ENCODE measurements at regions not wholly inside any gene's neighbourhood (a gene's known extent, or its start where the extent isn't known, plus 50 kb on each side); places are given as distances from the start of the nearest gene placed in this dataset.

- no peak for ATAC-seq (ENCODE audit: low read depth)
Observed at GRCh38 chr20:60817891-60818290, 434.2 kb upstream of the CDH4 start.

More at GRCh38 chr20:60817891-60818290, 434.2 kb upstream of the CDH4 start:
- in situ Hi-C loops (cut with MboI; ENCODE audit: low sequenced_read_pairs), result no loop called here
- Histone ChIP-seq H2BK20ac (ENCODE audit: low read depth, low read length) (no peak overlapping the region), H3K27ac (ENCODE audit: insufficient read depth, low read length) (no peak overlapping the region), H2AK9ac (replicated peaks; ENCODE audit: low read depth, low read length, poor library complexity) (no peak overlapping the region), H2AFZ (replicated peaks; ENCODE audit: low read length, poor library complexity) (no peak overlapping the region), H3K56ac (ENCODE audit: extremely low read depth, insufficient read depth, low read length) (no peak overlapping the region), H3K36me3 (ENCODE audit: control insufficient read depth, insufficient read depth, low read length) (no peaks in the 10 kb centered on the region), H3K9me3 (ENCODE audit: control insufficient read depth, insufficient read depth, low read length) (peaks cover 9% of the 10 kb centered on the region), H3K79me1 (ENCODE audit: low read depth in 1 of 2, low read length in 2 of 2) (no peaks in the 10 kb centered on the region), H3K18ac (ENCODE audit: low read depth, low read length) (no peak overlapping the region), H3K27me3 (ENCODE audit: control insufficient read depth, insufficient read depth, low read length) (no peaks in the 10 kb centered on the region), H4K20me1 (ENCODE audit: insufficient read depth, low read length) (no peaks in the 10 kb centered on the region), H4K8ac (ENCODE audit: low read depth in 2 of 2, low read length in 2 of 2) (no peak overlapping the region), H2AK5ac (ENCODE audit: low read depth, low read length) (no peak overlapping the region), H3K4me3 (ENCODE audit: insufficient read depth, low read depth, low read length) (no peak overlapping the region), H3K9ac (ENCODE audit: low read depth, low read length) (no peak overlapping the region), H3K14ac (replicated peaks; ENCODE audit: low read depth, low read length) (no peak overlapping the region), H2BK120ac (ENCODE audit: low read depth, low read length) (no peak overlapping the region), H3K9me1 (ENCODE audit: insufficient read depth, low read length) (no peaks in the 10 kb centered on the region), H4K5ac (ENCODE audit: low read depth, low read length) (no peak overlapping the region), H3K23ac (ENCODE audit: low read depth, low read length) (no peak overlapping the region), H3K4ac (ENCODE audit: low read depth, low read length) (no peak overlapping the region), H2BK5ac (ENCODE audit: low read depth, low read length, poor library complexity, severe bottlenecking) (no peak overlapping the region), H3K4me2 (ENCODE audit: low read depth, low read length) (no peak overlapping the region), H2BK15ac (ENCODE audit: low read depth, low read length) (no peak overlapping the region), H4K91ac (ENCODE audit: insufficient read depth, low read depth, low read length) (no peak overlapping the region), H3K4me1 (ENCODE audit: control insufficient read depth, insufficient read depth, low read length) (no peaks in the 10 kb centered on the region)
- intact Hi-C loops (cut with micrococcal nuclease), result no loop called here
- dilution Hi-C loops (cut with HindIII; ENCODE audit: low sequenced_read_pairs, unreplicated experiment), result no loop called here
- 0% methylated on average over 1 of the region's 4 CpGs; no CpG with 5 or more reads in 1 of the 2 experiments for WGBS, 2 experiments (ENCODE audit: extremely low coverage in 2 of 2, insufficient read length in 1 of 2)
- POLR2A ChIA-PET (ENCODE audit: unreplicated experiment), result no interaction called here
- BruUV-seq (replicated peaks), result no TSS peak
- TF ChIP-seq USF2 (IDR thresholded peaks at IDR 0.05; ENCODE audit: low read depth, low read length) (no peak), MAFK (IDR thresholded peaks at IDR 0.05; ENCODE audit: low read depth, low read length) (no peak), SMC3 (IDR thresholded peaks at IDR 0.05; ENCODE audit: low read depth, low read length) (no peak), NFE2L2 (IDR thresholded peaks at IDR 0.05; ENCODE audit: low read depth, low read length) (no peak), MAZ (IDR thresholded peaks at IDR 0.05; ENCODE audit: borderline replicate concordance, low read depth, low read length) (no peak), POLR2A (IDR thresholded peaks at IDR 0.05; ENCODE audit: low read depth, low read length) (no peak), RFX5 (IDR thresholded peaks at IDR 0.05; ENCODE audit: low read depth, low read length) (no peak), CEBPB (IDR thresholded peaks at IDR 0.05; ENCODE audit: low read depth, low read length) (no peak), BHLHE40 (IDR thresholded peaks at IDR 0.05; ENCODE audit: low read depth, low read length) (no peak), RAD21 (IDR thresholded peaks at IDR 0.05; ENCODE audit: low read length) (no peak), MXI1 (IDR thresholded peaks at IDR 0.05; ENCODE audit: borderline replicate concordance, low read depth, low read length) (no peak)
- TF ChIP-seq, protein P1, sequence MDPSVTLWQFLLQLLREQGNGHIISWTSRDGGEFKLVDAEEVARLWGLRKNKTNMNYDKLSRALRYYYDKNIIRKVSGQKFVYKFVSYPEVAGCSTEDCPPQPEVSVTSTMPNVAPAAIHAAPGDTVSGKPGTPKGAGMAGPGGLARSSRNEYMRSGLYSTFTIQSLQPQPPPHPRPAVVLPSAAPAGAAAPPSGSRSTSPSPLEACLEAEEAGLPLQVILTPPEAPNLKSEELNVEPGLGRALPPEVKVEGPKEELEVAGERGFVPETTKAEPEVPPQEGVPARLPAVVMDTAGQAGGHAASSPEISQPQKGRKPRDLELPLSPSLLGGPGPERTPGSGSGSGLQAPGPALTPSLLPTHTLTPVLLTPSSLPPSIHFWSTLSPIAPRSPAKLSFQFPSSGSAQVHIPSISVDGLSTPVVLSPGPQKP (IDR thresholded peaks at IDR 0.05; ENCODE audit: borderline replicate concordance, low read depth, low read length), result no peak
- TF ChIP-seq, protein P2, sequence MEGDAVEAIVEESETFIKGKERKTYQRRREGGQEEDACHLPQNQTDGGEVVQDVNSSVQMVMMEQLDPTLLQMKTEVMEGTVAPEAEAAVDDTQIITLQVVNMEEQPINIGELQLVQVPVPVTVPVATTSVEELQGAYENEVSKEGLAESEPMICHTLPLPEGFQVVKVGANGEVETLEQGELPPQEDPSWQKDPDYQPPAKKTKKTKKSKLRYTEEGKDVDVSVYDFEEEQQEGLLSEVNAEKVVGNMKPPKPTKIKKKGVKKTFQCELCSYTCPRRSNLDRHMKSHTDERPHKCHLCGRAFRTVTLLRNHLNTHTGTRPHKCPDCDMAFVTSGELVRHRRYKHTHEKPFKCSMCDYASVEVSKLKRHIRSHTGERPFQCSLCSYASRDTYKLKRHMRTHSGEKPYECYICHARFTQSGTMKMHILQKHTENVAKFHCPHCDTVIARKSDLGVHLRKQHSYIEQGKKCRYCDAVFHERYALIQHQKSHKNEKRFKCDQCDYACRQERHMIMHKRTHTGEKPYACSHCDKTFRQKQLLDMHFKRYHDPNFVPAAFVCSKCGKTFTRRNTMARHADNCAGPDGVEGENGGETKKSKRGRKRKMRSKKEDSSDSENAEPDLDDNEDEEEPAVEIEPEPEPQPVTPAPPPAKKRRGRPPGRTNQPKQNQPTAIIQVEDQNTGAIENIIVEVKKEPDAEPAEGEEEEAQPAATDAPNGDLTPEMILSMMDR (conservative IDR thresholded peaks at IDR 0.05; ENCODE audit: low read depth, low read length), result no peak
- DNase-seq, result no peak
- CTCF ChIA-PET, result no interaction called here
